ENCODE measurements at regions not wholly inside any gene's neighbourhood (a gene's known extent, or its start where the extent isn't known, plus 50 kb on each side); places are given as distances from the start of the nearest gene placed in this dataset.
"Not testable (repeated sequence)": the region's sequence is repeated elsewhere in the genome, so short reads cannot be mapped to it uniquely, and the experiment has no call there.

DNA sequence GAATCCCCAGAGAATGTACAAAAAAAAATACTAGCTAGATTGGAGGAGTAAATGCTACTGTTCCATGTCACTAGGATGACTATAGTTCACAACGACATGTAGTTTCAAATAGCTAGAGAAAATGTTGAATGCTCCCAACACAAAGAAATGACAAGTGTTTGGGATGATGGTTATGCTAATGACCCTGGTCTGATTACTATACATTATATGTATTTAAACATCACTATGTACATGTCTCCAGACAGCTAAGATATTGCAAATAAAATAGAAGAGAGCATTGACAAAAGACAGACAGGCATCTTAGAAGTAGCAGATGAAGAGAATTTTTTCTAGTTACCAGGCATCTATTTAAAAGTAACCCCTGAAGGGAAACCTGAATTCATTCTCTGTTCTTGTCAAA lies 281.6 kb upstream of the SLC16A7 start:
- Histone ChIP-seq H3K4me1 (no peaks in the 10 kb centered on the region), H3K4me3 (no peak overlapping the region), H3K27me3 (ENCODE audit: low read depth) (no peaks in the 10 kb centered on the region), H3K27ac (replicated peaks) (no peak overlapping the region), H3K36me3 (no peaks in the 10 kb centered on the region), H3K9me3 (replicated peaks) (peaks cover 30% of the 10 kb centered on the region)
- intact Hi-C loops (cut with micrococcal nuclease): no loop called here
- TF ChIP-seq, protein P1, sequence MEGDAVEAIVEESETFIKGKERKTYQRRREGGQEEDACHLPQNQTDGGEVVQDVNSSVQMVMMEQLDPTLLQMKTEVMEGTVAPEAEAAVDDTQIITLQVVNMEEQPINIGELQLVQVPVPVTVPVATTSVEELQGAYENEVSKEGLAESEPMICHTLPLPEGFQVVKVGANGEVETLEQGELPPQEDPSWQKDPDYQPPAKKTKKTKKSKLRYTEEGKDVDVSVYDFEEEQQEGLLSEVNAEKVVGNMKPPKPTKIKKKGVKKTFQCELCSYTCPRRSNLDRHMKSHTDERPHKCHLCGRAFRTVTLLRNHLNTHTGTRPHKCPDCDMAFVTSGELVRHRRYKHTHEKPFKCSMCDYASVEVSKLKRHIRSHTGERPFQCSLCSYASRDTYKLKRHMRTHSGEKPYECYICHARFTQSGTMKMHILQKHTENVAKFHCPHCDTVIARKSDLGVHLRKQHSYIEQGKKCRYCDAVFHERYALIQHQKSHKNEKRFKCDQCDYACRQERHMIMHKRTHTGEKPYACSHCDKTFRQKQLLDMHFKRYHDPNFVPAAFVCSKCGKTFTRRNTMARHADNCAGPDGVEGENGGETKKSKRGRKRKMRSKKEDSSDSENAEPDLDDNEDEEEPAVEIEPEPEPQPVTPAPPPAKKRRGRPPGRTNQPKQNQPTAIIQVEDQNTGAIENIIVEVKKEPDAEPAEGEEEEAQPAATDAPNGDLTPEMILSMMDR (IDR thresholded peaks at IDR 0.05; ENCODE audit: borderline replicate concordance): no peak
- no peak for DNase-seq

DNA sequence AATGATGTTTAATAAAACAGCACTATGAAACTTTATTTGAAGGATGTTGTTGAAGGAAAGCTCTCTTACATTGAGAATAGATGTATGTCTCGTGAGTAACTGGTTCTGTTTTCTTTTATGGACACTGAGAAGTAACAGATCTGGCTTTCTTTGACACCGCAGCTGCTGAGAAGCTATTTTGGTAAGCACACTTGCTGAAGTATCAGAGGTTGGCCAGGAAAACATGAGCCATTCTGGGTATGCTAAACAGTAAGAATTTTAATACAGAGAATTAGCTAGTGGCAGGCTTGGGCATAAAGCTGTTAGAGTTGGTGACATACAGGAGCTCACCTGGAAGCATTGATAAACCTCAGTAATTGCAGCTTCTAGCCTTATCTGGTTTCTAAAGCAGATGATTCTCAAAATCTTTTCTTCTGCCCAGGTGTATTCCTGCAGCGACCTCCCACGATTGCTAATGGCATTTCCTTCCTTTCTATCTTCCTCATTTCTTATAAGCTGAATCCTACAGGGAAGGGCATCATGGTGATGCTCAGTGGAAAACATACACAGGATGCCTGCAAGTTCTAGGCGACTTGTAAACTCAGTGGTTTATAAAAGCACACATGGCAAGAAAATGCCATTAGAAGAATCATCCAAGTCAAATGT lies 291.6 kb upstream of the SLC16A7 start:
- Histone ChIP-seq H3K36me3 (no peaks in the 10 kb centered on the region), H3K27me3 (ENCODE audit: low read depth) (no peaks in the 10 kb centered on the region), H3K27ac (replicated peaks) (no peak overlapping the region), H3K4me3 (no peak overlapping the region), H3K4me1 (no peaks in the 10 kb centered on the region), H3K9me3 (replicated peaks) (peaks cover 12% of the 10 kb centered on the region)
- TF ChIP-seq, protein P1 (IDR thresholded peaks at IDR 0.05; ENCODE audit: borderline replicate concordance): no peak
- intact Hi-C loops (cut with micrococcal nuclease): no loop called here
- DNase-seq: no peak

DNA sequence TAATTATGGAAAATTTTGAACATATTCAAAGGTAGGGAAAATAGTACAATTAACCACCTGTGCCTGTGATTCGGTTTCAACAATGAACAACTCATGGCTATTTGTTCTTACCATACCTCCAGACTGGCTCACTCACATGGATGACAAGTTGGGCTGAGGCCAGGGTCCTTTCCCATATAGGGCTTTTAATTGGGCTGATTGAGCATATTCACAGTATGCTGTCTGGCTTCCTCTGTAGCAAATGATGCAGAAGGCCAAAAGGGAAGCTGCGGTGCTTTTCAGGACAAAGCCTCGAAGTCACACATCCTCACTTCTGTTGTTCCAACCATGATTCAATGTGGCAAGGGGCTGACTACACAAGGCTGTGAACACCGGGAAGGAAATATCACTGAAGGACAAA lies 297.5 kb upstream of the SLC16A7 start:
- H3K27me3 ChIP-seq (ENCODE audit: low read depth): no peaks in the 10 kb centered on the region
- TF ChIP-seq, protein P1 (IDR thresholded peaks at IDR 0.05; ENCODE audit: borderline replicate concordance): no peak
- intact Hi-C loops (cut with micrococcal nuclease): no loop called here
- H3K4me1 ChIP-seq: no peaks in the 10 kb centered on the region
- H3K27ac ChIP-seq (replicated peaks): no peak overlapping the region
- H3K36me3 ChIP-seq: no peaks in the 10 kb centered on the region
- peaks cover 10% of the 10 kb centered on the region for H3K9me3 ChIP-seq (replicated peaks)
- DNase-seq: no peak
- H3K4me3 ChIP-seq: no peak overlapping the region

DNA sequence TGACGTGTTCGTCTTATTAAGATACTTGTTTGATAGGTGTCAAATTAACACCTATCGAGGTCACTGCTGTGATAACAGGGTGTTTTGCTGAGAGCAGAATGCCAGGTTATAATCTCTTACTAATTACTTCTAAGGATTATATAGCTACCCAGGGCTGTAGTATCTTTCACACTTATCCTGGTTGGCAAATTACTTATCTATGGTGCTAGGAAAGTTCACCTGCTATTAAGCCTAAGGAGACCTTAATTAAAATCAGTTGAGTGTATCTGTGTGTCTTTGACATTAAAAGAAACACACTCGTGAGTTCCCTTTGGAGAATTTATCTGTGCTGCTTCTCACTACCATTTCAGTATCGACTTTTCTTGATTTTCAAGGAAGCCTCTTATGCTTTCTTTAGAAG lies 301.6 kb upstream of the SLC16A7 start:
- Histone ChIP-seq H3K27me3 (ENCODE audit: low read depth) (no peaks in the 10 kb centered on the region), H3K9me3 (replicated peaks) (no peaks in the 10 kb centered on the region), H3K4me3 (no peak overlapping the region), H3K27ac (replicated peaks) (no peak overlapping the region), H3K36me3 (no peaks in the 10 kb centered on the region), H3K4me1 (no peaks in the 10 kb centered on the region)
- DNase-seq: no peak
- intact Hi-C loops (cut with micrococcal nuclease): no loop called here
- TF ChIP-seq, protein P1 (IDR thresholded peaks at IDR 0.05; ENCODE audit: borderline replicate concordance): no peak

DNA sequence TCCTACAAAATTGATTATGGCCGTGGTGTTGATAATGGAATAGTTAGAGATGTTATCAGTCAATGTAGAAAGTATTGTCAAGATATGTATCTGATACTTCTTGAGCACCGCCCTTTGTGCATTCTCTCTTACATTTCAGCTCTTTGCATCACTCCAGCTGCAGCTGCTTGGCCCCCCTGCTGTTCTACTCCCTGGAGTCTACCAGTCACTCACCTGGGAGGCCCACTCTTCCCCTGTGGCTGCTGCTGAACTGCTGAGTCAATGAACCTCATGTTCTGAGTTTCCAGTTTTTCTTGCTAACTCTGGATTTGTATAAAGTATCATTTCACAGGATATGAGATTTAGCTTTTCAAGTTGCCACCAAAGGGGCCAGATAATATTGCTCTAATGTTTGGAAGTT lies 312.8 kb upstream of the SLC16A7 start:
- Histone ChIP-seq H3K27ac (replicated peaks) (no peak overlapping the region), H3K4me3 (no peak overlapping the region), H3K9me3 (replicated peaks) (no peaks in the 10 kb centered on the region), H3K27me3 (ENCODE audit: low read depth) (no peaks in the 10 kb centered on the region), H3K36me3 (no peaks in the 10 kb centered on the region), H3K4me1 (no peaks in the 10 kb centered on the region)
- intact Hi-C loops (cut with micrococcal nuclease): no loop called here
- DNase-seq: no peak
- TF ChIP-seq, protein P1 (IDR thresholded peaks at IDR 0.05; ENCODE audit: borderline replicate concordance): no peak

DNA sequence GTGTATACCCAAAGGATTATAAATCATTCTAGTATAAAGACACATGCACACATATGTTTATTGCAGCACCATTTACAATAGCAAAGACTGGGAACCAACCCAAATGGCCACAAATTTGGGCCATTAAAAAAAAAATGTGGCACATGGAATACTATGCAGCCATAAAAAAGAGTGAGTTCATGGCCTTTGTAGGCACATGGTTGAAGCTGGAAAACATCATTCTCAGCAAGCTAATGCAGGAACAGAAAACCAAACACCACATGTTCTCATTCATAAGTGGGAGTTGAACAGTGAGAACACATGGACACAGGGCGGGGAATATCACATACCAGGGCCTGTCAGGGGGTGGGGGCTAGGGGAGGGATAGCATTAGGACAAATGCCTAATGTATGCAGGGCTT lies 322.3 kb upstream of the SLC16A7 start:
- peaks cover 48% of the 10 kb centered on the region for H3K9me3 ChIP-seq (replicated peaks)
- DNase-seq; intact Hi-C loops (cut with micrococcal nuclease); H3K4me3 ChIP-seq; H3K27ac ChIP-seq (replicated peaks); H3K4me1 ChIP-seq; H3K27me3 ChIP-seq (ENCODE audit: low read depth); H3K36me3 ChIP-seq: not testable (repeated sequence)
